Osteocyte (in vitro differentiated cells): ENCODE measurements at regions not wholly inside any gene's neighbourhood (a gene's known extent, or its start where the extent isn't known, plus 50 kb on each side); places are given as distances from the start of the nearest gene placed in this dataset.
A peak's percentile ranks its signal among the peaks of the same experiment; 100 is the strongest.

Experiments used
- DNase-seq: peaks from one replicate; pipeline ENCODE4 v3.0.0; 2021; ENCODE audit warnings: mixed read lengths; ENCODE audit not compliant: unreplicated experiment; ENCODE audit errors: extremely low spot score
- H3K27ac Mint-ChIP-seq: one replicate; pipeline ENCODE4 v1.8.0; 2021; ENCODE audit warnings: mild to moderate bottlenecking, mixed read lengths; ENCODE audit not compliant: unreplicated experiment
- H3K27me3 Mint-ChIP-seq: one replicate; pipeline ENCODE4 v1.8.0; 2021; ENCODE audit warnings: mixed read lengths; ENCODE audit not compliant: unreplicated experiment
- H3K36me3 Mint-ChIP-seq: one replicate; pipeline ENCODE4 v1.8.0; 2021; ENCODE audit warnings: mixed read lengths; ENCODE audit not compliant: unreplicated experiment
- H3K4me1 Mint-ChIP-seq: one replicate; pipeline ENCODE4 v1.8.0; 2021; ENCODE audit warnings: mixed read lengths; ENCODE audit not compliant: unreplicated experiment
- H3K4me3 Mint-ChIP-seq: one replicate; pipeline ENCODE4 v1.8.0; 2021; ENCODE audit warnings: mild to moderate bottlenecking, moderate library complexity, mixed read lengths; ENCODE audit not compliant: unreplicated experiment
- H3K9me3 Mint-ChIP-seq: one replicate; pipeline ENCODE4 v1.8.0; 2021; ENCODE audit warnings: mixed read lengths; ENCODE audit not compliant: unreplicated experiment
- TF ChIP-seq, protein P1 (sequence below): fragments of 200-600 bp; sonication (generic); IDR thresholded peaks from 2 replicates; pipeline ENCODE4 v1.5.0; 2021; ENCODE audit warnings: antibody characterized with exemption, mild to moderate bottlenecking, moderate library complexity

DNA sequence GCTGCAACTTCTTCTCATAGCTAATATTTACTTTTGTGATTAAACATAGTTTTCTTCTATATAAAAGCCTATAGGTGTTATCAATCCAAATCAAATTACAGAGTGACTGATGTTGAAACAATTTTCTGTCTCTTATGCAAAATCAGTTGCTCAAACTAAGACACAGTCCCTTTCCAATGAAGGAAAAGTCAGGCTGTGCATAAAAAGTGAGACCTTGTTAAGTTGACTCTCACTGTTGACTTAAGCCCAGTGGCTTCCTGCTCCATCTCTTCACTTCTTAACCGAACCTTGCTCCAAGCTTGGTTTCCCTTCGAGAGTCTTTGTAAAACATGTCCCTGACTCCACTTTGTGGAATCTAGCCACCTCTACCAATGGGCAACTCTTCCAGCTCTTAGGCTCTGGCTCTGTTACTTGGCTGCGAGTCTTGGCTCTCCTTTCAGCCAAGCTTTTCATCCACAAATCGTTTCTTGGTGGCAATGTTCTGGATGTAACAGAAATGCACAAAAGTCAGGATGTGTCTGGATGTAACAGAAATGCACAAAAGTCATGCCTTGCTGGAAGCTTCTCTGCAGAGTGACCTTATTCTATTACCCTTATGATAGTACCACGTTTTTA lies 118.9 kb downstream of the LIG4 start:
- no peaks in the 10 kb centered on the region for H3K9me3 Mint-ChIP-seq
- TF ChIP-seq, protein P1, sequence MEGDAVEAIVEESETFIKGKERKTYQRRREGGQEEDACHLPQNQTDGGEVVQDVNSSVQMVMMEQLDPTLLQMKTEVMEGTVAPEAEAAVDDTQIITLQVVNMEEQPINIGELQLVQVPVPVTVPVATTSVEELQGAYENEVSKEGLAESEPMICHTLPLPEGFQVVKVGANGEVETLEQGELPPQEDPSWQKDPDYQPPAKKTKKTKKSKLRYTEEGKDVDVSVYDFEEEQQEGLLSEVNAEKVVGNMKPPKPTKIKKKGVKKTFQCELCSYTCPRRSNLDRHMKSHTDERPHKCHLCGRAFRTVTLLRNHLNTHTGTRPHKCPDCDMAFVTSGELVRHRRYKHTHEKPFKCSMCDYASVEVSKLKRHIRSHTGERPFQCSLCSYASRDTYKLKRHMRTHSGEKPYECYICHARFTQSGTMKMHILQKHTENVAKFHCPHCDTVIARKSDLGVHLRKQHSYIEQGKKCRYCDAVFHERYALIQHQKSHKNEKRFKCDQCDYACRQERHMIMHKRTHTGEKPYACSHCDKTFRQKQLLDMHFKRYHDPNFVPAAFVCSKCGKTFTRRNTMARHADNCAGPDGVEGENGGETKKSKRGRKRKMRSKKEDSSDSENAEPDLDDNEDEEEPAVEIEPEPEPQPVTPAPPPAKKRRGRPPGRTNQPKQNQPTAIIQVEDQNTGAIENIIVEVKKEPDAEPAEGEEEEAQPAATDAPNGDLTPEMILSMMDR: no peak
- peaks cover 20% of the 10 kb centered on the region for H3K27me3 Mint-ChIP-seq
- H3K4me1 Mint-ChIP-seq: no peaks in the 10 kb centered on the region
- no peak overlapping the region for H3K4me3 Mint-ChIP-seq
- H3K36me3 Mint-ChIP-seq: no peaks in the 10 kb centered on the region
- no peak for DNase-seq
- no peak overlapping the region for H3K27ac Mint-ChIP-seq

DNA sequence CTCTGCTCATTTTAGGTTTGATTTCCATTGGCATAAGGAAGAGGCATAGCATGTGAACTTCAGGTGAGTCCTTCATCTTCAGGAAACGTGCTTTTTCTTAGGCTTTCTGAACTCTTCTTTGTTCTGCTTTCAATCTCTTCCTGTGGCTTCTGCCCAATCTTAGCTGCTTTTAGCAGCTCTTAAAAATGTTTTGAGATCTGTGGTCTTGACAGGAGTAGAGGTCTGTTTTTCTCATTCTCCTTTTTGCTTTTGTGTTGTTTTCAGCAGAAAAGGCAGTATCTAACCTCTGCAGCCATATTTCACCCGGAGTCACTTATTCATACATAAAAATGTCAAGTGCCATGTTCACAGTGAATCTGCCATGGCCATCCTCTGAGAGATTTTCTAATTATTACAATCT lies 120.3 kb downstream of the LIG4 start:
- Mint-ChIP-seq H3K27ac (no peak overlapping the region), H3K4me3 (no peak overlapping the region), H3K27me3 (peaks cover 27% of the 10 kb centered on the region), H3K9me3 (no peaks in the 10 kb centered on the region), H3K4me1 (no peaks in the 10 kb centered on the region), H3K36me3 (no peaks in the 10 kb centered on the region)
- no peak for DNase-seq
- TF ChIP-seq, protein P1: no peak

DNA sequence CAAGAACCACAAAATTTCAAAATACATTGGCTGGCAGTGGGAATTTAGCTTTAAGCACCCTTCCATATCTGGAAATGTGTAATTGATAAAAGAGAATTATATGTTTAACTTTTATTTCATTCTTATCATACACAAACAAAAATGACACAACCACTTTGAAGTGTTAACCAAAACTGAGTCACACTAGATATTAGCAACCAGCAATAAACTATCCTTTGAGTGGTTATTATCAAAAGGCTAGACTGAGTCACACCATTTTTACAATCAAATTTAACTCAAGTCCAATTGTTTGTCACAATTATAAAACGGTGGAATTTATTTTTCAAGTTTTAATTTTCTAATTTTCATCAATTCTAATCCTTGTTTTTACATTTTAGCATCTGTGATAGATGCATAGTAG lies 121.7 kb downstream of the LIG4 start:
- no peaks in the 10 kb centered on the region for H3K9me3 Mint-ChIP-seq
- peaks cover 30% of the 10 kb centered on the region for H3K27me3 Mint-ChIP-seq

DNA sequence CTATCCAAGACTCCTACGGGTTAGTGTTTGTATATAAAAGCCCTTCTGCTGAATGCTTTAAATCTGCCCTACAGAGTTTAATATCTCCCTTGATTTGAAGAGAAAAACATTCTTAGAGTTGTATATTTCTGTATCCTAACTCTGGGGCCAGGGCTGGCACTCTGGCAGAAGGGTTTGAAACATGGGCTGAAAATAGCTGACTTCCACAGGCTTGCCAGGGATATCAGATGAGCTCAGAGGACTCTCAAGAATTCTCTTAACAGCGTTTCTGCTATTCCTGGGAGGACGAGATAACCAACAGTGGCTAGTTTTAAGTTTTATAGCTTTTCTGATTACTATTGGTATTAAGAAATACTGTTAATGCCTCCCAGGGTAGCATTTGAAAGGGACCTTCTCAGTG lies 127.5 kb downstream of the LIG4 start:
- TF ChIP-seq, protein P1: no peak
- H3K9me3 Mint-ChIP-seq: no peaks in the 10 kb centered on the region
- no peaks in the 10 kb centered on the region for H3K4me1 Mint-ChIP-seq

More for the DNA sequence above, 121.7 kb downstream of the LIG4 start:
- H3K4me1 Mint-ChIP-seq: no peaks in the 10 kb centered on the region
- H3K36me3 Mint-ChIP-seq: no peaks in the 10 kb centered on the region
- TF ChIP-seq, protein P1: no peak
- no peak overlapping the region for H3K27ac Mint-ChIP-seq
- no peak overlapping the region for H3K4me3 Mint-ChIP-seq
- no peak for DNase-seq

DNA sequence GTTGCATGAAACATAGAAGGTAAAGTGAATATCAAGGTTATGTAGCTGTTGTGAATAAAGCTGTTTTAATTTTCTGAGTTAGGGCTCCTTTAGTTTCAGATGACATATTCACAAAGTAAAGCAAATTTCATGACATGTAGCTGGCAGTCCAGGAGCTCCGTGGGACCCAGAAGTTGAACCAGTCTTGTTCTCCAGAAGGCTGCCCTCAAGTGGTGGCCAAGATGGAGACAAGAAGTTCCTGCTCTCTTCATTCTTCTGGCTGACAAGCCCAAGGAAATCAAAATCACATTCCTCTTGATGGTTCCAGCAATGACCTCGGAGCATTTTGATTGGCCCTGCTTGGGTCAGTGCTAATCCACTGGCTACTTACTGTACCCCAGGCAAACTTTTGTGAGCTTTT lies 128.7 kb downstream of the LIG4 start:
- Mint-ChIP-seq H3K9me3 (no peaks in the 10 kb centered on the region), H3K4me3 (no peak overlapping the region), H3K27me3 (peaks cover 14% of the 10 kb centered on the region), H3K27ac (no peak overlapping the region), H3K36me3 (no peaks in the 10 kb centered on the region), H3K4me1 (no peaks in the 10 kb centered on the region)
- DNase-seq: no peak
- TF ChIP-seq, protein P1: peak; percentile 35

More for the DNA sequence above, 127.5 kb downstream of the LIG4 start:
- Mint-ChIP-seq H3K4me3 (no peak overlapping the region), H3K27ac (no peak overlapping the region), H3K36me3 (no peaks in the 10 kb centered on the region), H3K27me3 (peaks cover 17% of the 10 kb centered on the region)
- no peak for DNase-seq
